ENCODE measurements at regions not wholly inside any gene's neighbourhood (a gene's known extent, or its start where the extent isn't known, plus 50 kb on each side); places are given as distances from the start of the nearest gene placed in this dataset.

DNA sequence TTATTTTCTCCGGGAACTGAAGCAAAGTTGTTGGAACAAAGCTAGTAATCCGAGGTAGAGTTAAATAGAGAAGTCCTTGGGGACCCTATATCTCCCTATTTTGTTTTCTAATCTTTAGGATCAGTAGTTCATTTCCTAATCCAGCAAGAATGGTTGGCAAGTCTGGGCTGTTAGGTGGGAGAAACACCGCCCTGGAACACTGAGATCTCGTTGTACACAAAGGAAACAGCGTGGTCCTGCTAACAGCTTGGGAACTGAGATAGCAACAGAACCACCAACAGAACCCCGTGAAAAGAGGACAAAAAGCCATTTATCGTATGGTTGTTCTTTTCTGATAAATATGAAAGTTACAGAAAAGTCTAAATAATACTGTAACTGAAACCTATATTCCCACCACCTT, 121.9 kb upstream of the CDC42BPA start:
- no peaks in the 10 kb centered on the region for H3K27me3 ChIP-seq (ENCODE audit: control insufficient read depth in 2 of 2, insufficient read depth in 2 of 2, low read length in 2 of 2)
- no peak overlapping the region for H3K4me3 ChIP-seq (replicated peaks in 1 of 3; ENCODE audit: insufficient read depth in 1 of 3, low read depth in 1 of 3, low read length in 3 of 3)
- DNase-seq (ENCODE audit: low read depth, low spot score) (peak; percentile 62), FAIRE-seq (peak; percentile 60)
- H3K4me2 ChIP-seq (ENCODE audit: insufficient read depth, low read length) = no peak overlapping the region
- peaks cover 11% of the 10 kb centered on the region for H3K4me1 ChIP-seq (ENCODE audit: control insufficient read depth, extremely low read depth, insufficient read depth, low read length)
- H2AFZ ChIP-seq (ENCODE audit: low read depth, low read length) = peak overlapping the region; percentile 55
- H3K9ac ChIP-seq (replicated peaks; ENCODE audit: extremely low read depth, insufficient read depth, low read length) = no peak overlapping the region
- TF ChIP-seq POLR2AphosphoS5 (IDR thresholded peaks at IDR 0.05; ENCODE audit: insufficient read depth, low read depth, low read length) = no peak
- no peak for TF ChIP-seq JUN (IDR thresholded peaks at IDR 0.05; ENCODE audit: borderline replicate concordance, insufficient read depth, insufficient read length, low read depth)
- TF ChIP-seq EZH2 (IDR thresholded peaks at IDR 0.05; ENCODE audit: borderline replicate concordance, low read depth, low read length, severe bottlenecking) = no peak
- no peak for TF ChIP-seq MYC (IDR thresholded peaks at IDR 0.05; ENCODE audit: low read depth, low read length)
- TF ChIP-seq GATA2 (IDR thresholded peaks at IDR 0.05; ENCODE audit: insufficient read depth, insufficient read length, low read depth, low read length) = no peak
- no peak for TF ChIP-seq FOS (IDR thresholded peaks at IDR 0.05; ENCODE audit: borderline replicate concordance, insufficient read depth, low read length)
- H3K27ac ChIP-seq (ENCODE audit: insufficient read depth, low read depth, low read length) = no peak overlapping the region
- dilution Hi-C loops (cut with MboI; ENCODE audit: extremely low pct_ligation_motif_present, low sequenced_read_pairs) (loop anchor here (25.0 kb wide), 1 partner anchor 128 kb away; the partner anchor contains the start of gene CDC42BPA), intact Hi-C loops (cut with micrococcal nuclease) (no loop called here)
- no TSS peak for BruUV-seq (replicated peaks)
- no peaks in the 10 kb centered on the region for H3K9me3 ChIP-seq (replicated peaks; ENCODE audit: control insufficient read depth, insufficient read depth, low read length)
- ChIA-PET POLR2A (interaction anchor here (0.6 kb wide), 1 partner anchor 11 kb away, joined by 3 read pairs; no protein-coding TSS in a partner anchor), CTCF (interaction anchor here (0.8 to 2.3 kb wide), 9 partner anchors 9 to 814 kb away, joined by 3 to 14 read pairs (median 5); no protein-coding TSS in a partner anchor)
- H4K20me1 ChIP-seq (replicated peaks; ENCODE audit: control insufficient read depth, extremely low read depth, insufficient read depth, low read length) = no peaks in the 10 kb centered on the region
- H3K9me1 ChIP-seq (replicated peaks; ENCODE audit: control insufficient read depth, extremely low read depth, insufficient read depth, low read length) = no peaks in the 10 kb centered on the region
- no peaks in the 10 kb centered on the region for H3K79me2 ChIP-seq (ENCODE audit: control insufficient read depth, insufficient read depth, low read length)
- H3K36me3 ChIP-seq (ENCODE audit: control insufficient read depth in 2 of 2, extremely low read depth in 1 of 2, insufficient read depth in 2 of 2, low read length in 2 of 2) = no peaks in the 10 kb centered on the region

- no peak overlapping the region for H3K27ac ChIP-seq (ENCODE audit: insufficient read depth, low read depth, low read length)
- FAIRE-seq (peak; percentile 46), DNase-seq (ENCODE audit: low read depth, low spot score) (peak; percentile 84)
- peaks cover 12% of the 10 kb centered on the region for H3K4me1 ChIP-seq (ENCODE audit: control insufficient read depth, extremely low read depth, insufficient read depth, low read length)
- H3K27me3 ChIP-seq (ENCODE audit: control insufficient read depth in 2 of 2, insufficient read depth in 2 of 2, low read length in 2 of 2) = no peaks in the 10 kb centered on the region
- intact Hi-C loops (cut with micrococcal nuclease) (loop anchor here (1.0 to 5.0 kb wide), 6 partner anchors 119 to 805 kb away; partner anchors contain the start of gene CDC42BPA), dilution Hi-C loops (cut with MboI; ENCODE audit: extremely low pct_ligation_motif_present, low sequenced_read_pairs) (loop anchor here (25.0 kb wide), 1 partner anchor 125 kb away; the partner anchor contains the start of gene CDC42BPA)
- no peaks in the 10 kb centered on the region for H3K9me3 ChIP-seq (replicated peaks; ENCODE audit: control insufficient read depth, insufficient read depth, low read length)
- no peaks in the 10 kb centered on the region for H3K79me2 ChIP-seq (ENCODE audit: control insufficient read depth, insufficient read depth, low read length)
- TF ChIP-seq, protein P1, sequence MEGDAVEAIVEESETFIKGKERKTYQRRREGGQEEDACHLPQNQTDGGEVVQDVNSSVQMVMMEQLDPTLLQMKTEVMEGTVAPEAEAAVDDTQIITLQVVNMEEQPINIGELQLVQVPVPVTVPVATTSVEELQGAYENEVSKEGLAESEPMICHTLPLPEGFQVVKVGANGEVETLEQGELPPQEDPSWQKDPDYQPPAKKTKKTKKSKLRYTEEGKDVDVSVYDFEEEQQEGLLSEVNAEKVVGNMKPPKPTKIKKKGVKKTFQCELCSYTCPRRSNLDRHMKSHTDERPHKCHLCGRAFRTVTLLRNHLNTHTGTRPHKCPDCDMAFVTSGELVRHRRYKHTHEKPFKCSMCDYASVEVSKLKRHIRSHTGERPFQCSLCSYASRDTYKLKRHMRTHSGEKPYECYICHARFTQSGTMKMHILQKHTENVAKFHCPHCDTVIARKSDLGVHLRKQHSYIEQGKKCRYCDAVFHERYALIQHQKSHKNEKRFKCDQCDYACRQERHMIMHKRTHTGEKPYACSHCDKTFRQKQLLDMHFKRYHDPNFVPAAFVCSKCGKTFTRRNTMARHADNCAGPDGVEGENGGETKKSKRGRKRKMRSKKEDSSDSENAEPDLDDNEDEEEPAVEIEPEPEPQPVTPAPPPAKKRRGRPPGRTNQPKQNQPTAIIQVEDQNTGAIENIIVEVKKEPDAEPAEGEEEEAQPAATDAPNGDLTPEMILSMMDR (IDR thresholded peaks at IDR 0.05; ENCODE audit: extremely low read depth in 1 of 2, insufficient read depth in 1 of 2, low read depth in 1 of 2, low read length in 2 of 2) = peak in 1 of 2 donors; percentile 32
- TF ChIP-seq, protein P2, sequence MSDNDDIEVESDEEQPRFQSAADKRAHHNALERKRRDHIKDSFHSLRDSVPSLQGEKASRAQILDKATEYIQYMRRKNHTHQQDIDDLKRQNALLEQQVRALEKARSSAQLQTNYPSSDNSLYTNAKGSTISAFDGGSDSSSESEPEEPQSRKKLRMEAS (IDR thresholded peaks at IDR 0.05; ENCODE audit: insufficient read depth, insufficient read length) = no peak
- no peaks in the 10 kb centered on the region for H3K36me3 ChIP-seq (ENCODE audit: control insufficient read depth in 2 of 2, extremely low read depth in 1 of 2, insufficient read depth in 2 of 2, low read length in 2 of 2)
- H3K4me2 ChIP-seq (ENCODE audit: insufficient read depth, low read length) = peak overlapping the region; percentile 88
- H2AFZ ChIP-seq (ENCODE audit: low read depth, low read length) = peak overlapping the region; percentile 93
- BruUV-seq (replicated peaks) = no TSS peak
- no peaks in the 10 kb centered on the region for H3K9me1 ChIP-seq (replicated peaks; ENCODE audit: control insufficient read depth, extremely low read depth, insufficient read depth, low read length)
- peak overlapping the region; percentile 41 for H3K9ac ChIP-seq (replicated peaks; ENCODE audit: extremely low read depth, insufficient read depth, low read length)
- H3K4me3 ChIP-seq (replicated peaks in 1 of 3; ENCODE audit: insufficient read depth in 1 of 3, low read depth in 1 of 3, low read length in 3 of 3) = peak overlapping the region in 2 of 3 experiments; percentile 11 to 52
- CTCF ChIA-PET = interaction anchor here (0.9 to 1.5 kb wide), 12 partner anchors 10 to 829 kb away, joined by 3 to 8 read pairs (median 3); no protein-coding TSS in a partner anchor
- POLR2A ChIA-PET = interaction anchor here (0.5 to 0.9 kb wide), 3 partner anchors 9 to 889 kb away, joined by 4 read pairs; no protein-coding TSS in a partner anchor
- H4K20me1 ChIP-seq (replicated peaks; ENCODE audit: control insufficient read depth, extremely low read depth, insufficient read depth, low read length) = no peaks in the 10 kb centered on the region
These were observed 119.3 kb upstream of the CDC42BPA start for GRCh38 chr1:227437495-227438008.

Data from endothelial cell of umbilical vein (primary cell).